HEK293 (cell line): ENCODE measurements at regions not wholly inside any gene's neighbourhood (a gene's known extent, or its start where the extent isn't known, plus 50 kb on each side); places are given as distances from the start of the nearest gene placed in this dataset.
A peak's percentile ranks its signal among the peaks of the same experiment; 100 is the strongest.

Source experiments
- CTCF ChIA-PET: fragments of 350-600 bp; formaldehyde crosslinking; extraction: SDS; loops from one replicate; lab custom pipeline; 2021; ENCODE audit warnings: antibody characterized with exemption; lab: Yijun Ruan, JAX
- POLR2A ChIA-PET: fragments of 300-600 bp; formaldehyde crosslinking; extraction: SDS; loops from one replicate; lab custom pipeline; 2020; ENCODE audit warnings: antibody characterized with exemption, inconsistent platforms; lab: Yijun Ruan, JAX
- H3K27ac ChIP-seq: fragments of 200-500 bp; sonication (Bioruptor generic); 2 replicates; pipeline ENCODE4 v1.5.1; 2014; ENCODE audit warnings: low read depth, low read length, control low read depth, inconsistent platforms; ENCODE audit errors: extremely low read depth
- H3K36me3 ChIP-seq, 2 experiments: fragments of 200-500 bp in 1 of 2; sonication (Bioruptor generic) in 1 of 2; 1 replicate in 1 of 2; 2 replicates in 1 of 2; pipeline ENCODE4 v1.5.1; 2014 to 2017; ENCODE audit warnings: inconsistent platforms in 2 of 2, low read length in 2 of 2; ENCODE audit not compliant: control insufficient read depth in 2 of 2, insufficient read depth in 1 of 2
- H3K4me1 ChIP-seq: fragments of 200-500 bp; sonication (Bioruptor generic); 2 replicates; pipeline ENCODE4 v1.5.1; 2014; ENCODE audit warnings: mild to moderate bottlenecking, low read length, inconsistent platforms; ENCODE audit not compliant: control insufficient read depth, insufficient read depth
- H3K4me3 ChIP-seq: 2 replicates; pipeline ENCODE4 v1.5.1; 2011; ENCODE audit warnings: low read depth, mild to moderate bottlenecking, control low read depth, low read length, moderate library complexity
- H3K9me3 ChIP-seq: fragments of 200-500 bp; sonication (Bioruptor generic); 2 replicates; pipeline ENCODE4 v1.5.1; 2014; ENCODE audit warnings: low read depth, low read length, inconsistent platforms; ENCODE audit not compliant: control insufficient read depth, insufficient read depth
- MEIS1 ChIP-seq: sonication (generic); formaldehyde crosslinking; IDR thresholded peaks from 2 replicates; pipeline ENCODE4 v1.8.1; 2022; ENCODE audit warnings: missing genetic modification reagents, mild to moderate bottlenecking, borderline replicate concordance
- PRDM1 ChIP-seq: fragments of 450-650 bp; formaldehyde crosslinking; IDR thresholded peaks from 2 replicates; pipeline ENCODE4; 2016; ENCODE audit warnings: missing biosample characterization, missing genetic modification characterization
- ZEB2 ChIP-seq: fragments of 450-650 bp; formaldehyde crosslinking; IDR thresholded peaks from 2 replicates; pipeline ENCODE4 v1.5.1; 2016; ENCODE audit warnings: missing biosample characterization, missing genetic modification characterization
- ZIC2 ChIP-seq: fragments of 450-650 bp; formaldehyde crosslinking; IDR thresholded peaks from 2 replicates; pipeline ENCODE4 v1.5.1; 2016; ENCODE audit warnings: missing biosample characterization, missing genetic modification characterization
- ZNF10 ChIP-seq: fragments of 450-650 bp; formaldehyde crosslinking; IDR thresholded peaks from 2 replicates; pipeline ENCODE4 v1.5.1; 2017; ENCODE audit warnings: missing biosample characterization, missing genetic modification characterization
- ZNF146 ChIP-seq: fragments of 450-650 bp; formaldehyde crosslinking; IDR thresholded peaks from 2 replicates; pipeline ENCODE4 v1.5.1; 2016; ENCODE audit warnings: missing biosample characterization, missing genetic modification characterization
- ZNF16 ChIP-seq: fragments of 450-650 bp; formaldehyde crosslinking; IDR thresholded peaks from 2 replicates; pipeline ENCODE4 v1.5.1; 2016; ENCODE audit warnings: low read depth, missing biosample characterization, missing genetic modification characterization
- ZNF202 ChIP-seq: fragments of 450-650 bp; formaldehyde crosslinking; IDR thresholded peaks from 2 replicates; pipeline ENCODE4 v1.5.1; 2016; ENCODE audit warnings: missing biosample characterization, missing genetic modification characterization, borderline replicate concordance
- ZNF221 ChIP-seq: fragments of 450-650 bp; formaldehyde crosslinking; IDR thresholded peaks from 2 replicates; pipeline ENCODE4 v1.5.1; 2017; ENCODE audit warnings: missing biosample characterization, missing genetic modification characterization, borderline replicate concordance
- ZNF239 ChIP-seq: fragments of 450-650 bp; formaldehyde crosslinking; IDR thresholded peaks from 2 replicates; pipeline ENCODE4 v1.5.1; 2016; ENCODE audit warnings: missing biosample characterization, missing genetic modification characterization
- ZNF354C ChIP-seq: fragments of 450-650 bp; formaldehyde crosslinking; IDR thresholded peaks from 2 replicates; pipeline ENCODE4 v1.5.1; 2016; ENCODE audit warnings: missing biosample characterization, missing genetic modification characterization, low read depth, borderline replicate concordance
- ZNF404 ChIP-seq: fragments of 450-650 bp; formaldehyde crosslinking; IDR thresholded peaks from 2 replicates; pipeline ENCODE4 v1.5.1; 2017; ENCODE audit warnings: missing biosample characterization, missing genetic modification characterization
- ZNF623 ChIP-seq: fragments of 450-650 bp; formaldehyde crosslinking; IDR thresholded peaks from 2 replicates; pipeline ENCODE4 v1.5.1; 2016; ENCODE audit warnings: missing biosample characterization, missing genetic modification characterization
- ZNF626 ChIP-seq: fragments of 450-650 bp; sonication (Bioruptor Pico); formaldehyde crosslinking; IDR thresholded peaks from 2 replicates; pipeline ENCODE4 v1.5.1; 2018; ENCODE audit warnings: missing biosample characterization, missing genetic modification characterization, inconsistent platforms
- ZNF629 ChIP-seq: fragments of 450-650 bp; formaldehyde crosslinking; IDR thresholded peaks from 2 replicates; pipeline ENCODE4 v1.5.1; 2017; ENCODE audit warnings: missing biosample characterization, missing genetic modification characterization
- ZNF654 ChIP-seq: fragments of 450-650 bp; formaldehyde crosslinking; IDR thresholded peaks from 2 replicates; pipeline ENCODE4 v1.5.1; 2016; ENCODE audit warnings: low read depth, missing biosample characterization, missing genetic modification characterization
- ZNF660 ChIP-seq: fragments of 450-650 bp; IDR thresholded peaks from 2 replicates; pipeline ENCODE4 v1.5.1; 2018; ENCODE audit warnings: missing biosample characterization, mild to moderate bottlenecking, missing genetic modification characterization
- ZNF670 ChIP-seq: fragments of 450-650 bp; formaldehyde crosslinking; IDR thresholded peaks from 2 replicates; pipeline ENCODE4 v1.5.1; 2016; ENCODE audit warnings: missing biosample characterization, missing genetic modification characterization, low read depth
- ZNF704 ChIP-seq: fragments of 450-650 bp; formaldehyde crosslinking; IDR thresholded peaks from 2 replicates; pipeline ENCODE4 v1.5.1; 2016; ENCODE audit warnings: missing biosample characterization, missing genetic modification characterization
- ZNF791 ChIP-seq: fragments of 450-650 bp; formaldehyde crosslinking; IDR thresholded peaks from 2 replicates; pipeline ENCODE4 v1.5.1; 2016; ENCODE audit warnings: missing biosample characterization, missing genetic modification characterization
- ZNF792 ChIP-seq: fragments of 450-650 bp; formaldehyde crosslinking; IDR thresholded peaks from 2 replicates; pipeline ENCODE4 v1.5.1; 2016; ENCODE audit warnings: missing biosample characterization, missing genetic modification characterization
- ZSCAN23 ChIP-seq: fragments of 450-650 bp; formaldehyde crosslinking; IDR thresholded peaks from 2 replicates; pipeline ENCODE4 v1.5.1; 2016; ENCODE audit warnings: missing biosample characterization, missing genetic modification characterization

GRCh38 chr13:38582133-38582532, 104.7 kb upstream of the FREM2 start:
- Histone ChIP-seq H3K4me1 (no peaks in the 10 kb centered on the region), H3K36me3 (no peaks in the 10 kb centered on the region), H3K27ac (no peak overlapping the region), H3K4me3 (no peak overlapping the region), H3K9me3 (no peaks in the 10 kb centered on the region)
- ChIA-PET POLR2A (no interaction called here), CTCF (interaction anchor here (0.6 to 1.6 kb wide), 6 partner anchors 12 to 532 kb away, joined by 3 to 5 read pairs (median 3); no protein-coding TSS in a partner anchor)
- TF ChIP-seq ZNF629 (tag by site-specific recombination) (no peak), ZNF654 (peak; percentile 44)

- Histone ChIP-seq H3K4me3 (no peak overlapping the region), H3K36me3 (no peaks in the 10 kb centered on the region)
- CTCF ChIA-PET = no interaction called here
These were observed 96.6 kb upstream of the FREM2 start for GRCh38 chr13:38590230-38590629.

GRCh38 chr13:38590796-38591507, 95.9 kb upstream of the FREM2 start:
- CTCF ChIA-PET = no interaction called here
- Histone ChIP-seq H3K36me3 (no peaks in the 10 kb centered on the region), H3K4me3 (no peak overlapping the region), H3K27ac (no peak overlapping the region), H3K9me3 (no peaks in the 10 kb centered on the region), H3K4me1 (no peaks in the 10 kb centered on the region)
- TF ChIP-seq ZNF670 (tag by site-specific recombination) = no peak
- no peak for TF ChIP-seq ZNF626 (tag by site-specific recombination)
- no peak for TF ChIP-seq PRDM1 (tag by site-specific recombination)
- no peak for TF ChIP-seq ZNF404 (tag by site-specific recombination)
- no peak for TF ChIP-seq ZIC2 (tag by site-specific recombination)
- no peak for TF ChIP-seq ZNF791 (tag by site-specific recombination)
- TF ChIP-seq ZNF16 = no peak
- no peak for TF ChIP-seq ZNF660
- no peak for TF ChIP-seq ZNF629 (tag by site-specific recombination)
- no peak for TF ChIP-seq ZSCAN23
- no peak for TF ChIP-seq ZNF239 (tag by site-specific recombination)
- TF ChIP-seq ZNF202 (tag by site-specific recombination) = no peak
- no peak for TF ChIP-seq ZNF221 (tag by site-specific recombination)
- TF ChIP-seq ZNF146 (tag by site-specific recombination) = no peak
- TF ChIP-seq ZEB2 = no peak
- no peak for TF ChIP-seq ZNF704
- POLR2A ChIA-PET = no interaction called here

More at GRCh38 chr13:38590230-38590629, 96.6 kb upstream of the FREM2 start:
- Histone ChIP-seq H3K27ac (no peak overlapping the region), H3K4me1 (no peaks in the 10 kb centered on the region), H3K9me3 (no peaks in the 10 kb centered on the region)
- no peak for TF ChIP-seq ZNF623 (tag by site-specific recombination)
- no peak for TF ChIP-seq MEIS1 (CRISPR knock-in tag)
- TF ChIP-seq ZNF10 (tag by site-specific recombination) = no peak
- no peak for TF ChIP-seq ZNF354C (tag by site-specific recombination)
- TF ChIP-seq ZNF792 (tag by site-specific recombination) = no peak
- POLR2A ChIA-PET = no interaction called here
